ENCODE measurements at regions not wholly inside any gene's neighbourhood (a gene's known extent, or its start where the extent isn't known, plus 50 kb on each side); places are given as distances from the start of the nearest gene placed in this dataset.

- intact Hi-C loops (cut with DNase I): no loop called here
- no peak for DNase-seq (ENCODE audit: extremely low spot score in 2 of 2)
- H3K27me3 ChIP-seq: no peaks in the 10 kb centered on the region
These were observed 150.8 kb upstream of the PPP1R26 start for GRCh38 chr9:135328485-135329417.

GRCh38 chr9:135329571-135330306 lies 149.8 kb upstream of the PPP1R26 start:
- H3K9me3 ChIP-seq: no peaks in the 10 kb centered on the region
- intact Hi-C loops (cut with DNase I): no loop called here
- no peaks in the 10 kb centered on the region for H3K36me3 ChIP-seq
- no peak overlapping the region for H3K27ac ChIP-seq
- no peaks in the 10 kb centered on the region for H3K27me3 ChIP-seq
- DNase-seq (ENCODE audit: extremely low spot score in 2 of 2): no peak
- H3K4me3 ChIP-seq: no peak overlapping the region
- TF ChIP-seq POLR2A (IDR thresholded peaks at IDR 0.05) (no peak), POLR2AphosphoS5 (IDR thresholded peaks at IDR 0.05; ENCODE audit: insufficient read depth in 1 of 2, low read depth in 1 of 2) (no peak), CTCF (IDR thresholded peaks at IDR 0.05) (no peak)
- H3K4me1 ChIP-seq: no peaks in the 10 kb centered on the region

More at GRCh38 chr9:135328485-135329417, 150.8 kb upstream of the PPP1R26 start:
- Histone ChIP-seq H3K9me3 (no peaks in the 10 kb centered on the region), H3K4me1 (no peaks in the 10 kb centered on the region), H3K27ac (no peak overlapping the region), H3K36me3 (no peaks in the 10 kb centered on the region), H3K4me3 (no peak overlapping the region)
- TF ChIP-seq CTCF (IDR thresholded peaks at IDR 0.05) (no peak), POLR2A (IDR thresholded peaks at IDR 0.05) (no peak), POLR2AphosphoS5 (IDR thresholded peaks at IDR 0.05; ENCODE audit: insufficient read depth in 1 of 2, low read depth in 1 of 2) (no peak)

- no peak for DNase-seq (ENCODE audit: extremely low spot score in 2 of 2)
- no peaks in the 10 kb centered on the region for H3K4me1 ChIP-seq
- H3K36me3 ChIP-seq: no peaks in the 10 kb centered on the region
- no peak for TF ChIP-seq POLR2A (IDR thresholded peaks at IDR 0.05)
- TF ChIP-seq CTCF (IDR thresholded peaks at IDR 0.05): no peak
- TF ChIP-seq POLR2AphosphoS5 (IDR thresholded peaks at IDR 0.05; ENCODE audit: insufficient read depth in 1 of 2, low read depth in 1 of 2): no peak
- H3K27me3 ChIP-seq: no peaks in the 10 kb centered on the region
- H3K9me3 ChIP-seq: no peaks in the 10 kb centered on the region
- H3K27ac ChIP-seq: no peak overlapping the region
- intact Hi-C loops (cut with DNase I): no loop called here
- H3K4me3 ChIP-seq: no peak overlapping the region
These were observed 149.3 kb upstream of the PPP1R26 start for GRCh38 chr9:135330307-135330631.

GRCh38 chr9:135330685-135331590 lies 148.6 kb upstream of the PPP1R26 start:
- intact Hi-C loops (cut with DNase I): no loop called here
- H3K27me3 ChIP-seq: no peaks in the 10 kb centered on the region
- TF ChIP-seq CTCF (IDR thresholded peaks at IDR 0.05) (no peak), POLR2AphosphoS5 (IDR thresholded peaks at IDR 0.05; ENCODE audit: insufficient read depth in 1 of 2, low read depth in 1 of 2) (no peak), POLR2A (IDR thresholded peaks at IDR 0.05) (no peak)
- no peak overlapping the region for H3K4me3 ChIP-seq
- H3K36me3 ChIP-seq: no peaks in the 10 kb centered on the region
- H3K27ac ChIP-seq: no peak overlapping the region
- no peak for DNase-seq (ENCODE audit: extremely low spot score in 2 of 2)
- no peaks in the 10 kb centered on the region for H3K9me3 ChIP-seq
- no peaks in the 10 kb centered on the region for H3K4me1 ChIP-seq

Data from vagina (tissue), 2 donors.